NK-92 treated with Interleukin-12 subunit alpha and Interleukin-12 subunit beta, amount 100 ng/mL, for 24 hours (cell line): ENCODE measurements at regions not wholly inside any gene's neighbourhood (a gene's known extent, or its start where the extent isn't known, plus 50 kb on each side); places are given as distances from the start of the nearest gene placed in this dataset.
"Not testable (repeated sequence)": the region's sequence is repeated elsewhere in the genome, so short reads cannot be mapped to it uniquely, and the experiment has no call there.

Source experiments
- DNase-seq: peaks from one replicate; lab custom pipeline; 2025; lab: John Stamatoyannopoulos, UW

GRCh38 chr5:159593518-159594073 lies 263.3 kb upstream of the IL12B start:
- DNase-seq: no peak

- DNase-seq: not testable (repeated sequence)
Observed at GRCh38 chr5:159595561-159595960, 265.3 kb upstream of the IL12B start.

GRCh38 chr5:159601216-159601615 lies 270.9 kb upstream of the IL12B start:
- no peak for DNase-seq

GRCh38 chr5:159602434-159602833 lies 272.1 kb upstream of the IL12B start:
- DNase-seq: no peak

- DNase-seq: no peak
Observed at GRCh38 chr5:159605585-159605984, 275.3 kb upstream of the IL12B start.

GRCh38 chr5:159609359-159609758 lies 279.1 kb upstream of the IL12B start:
- no peak for DNase-seq

GRCh38 chr5:159610966-159611579 lies 280.8 kb upstream of the IL12B start:
- DNase-seq: no peak

GRCh38 chr5:159616952-159617351 lies 286.7 kb upstream of the IL12B start:
- no peak for DNase-seq

GRCh38 chr5:159619826-159620225 lies 289.5 kb upstream of the IL12B start:
- no peak for DNase-seq

GRCh38 chr5:159620853-159621540 lies 290.7 kb upstream of the IL12B start:
- no peak for DNase-seq

GRCh38 chr5:159628703-159629102 lies 287.6 kb upstream of the ADRA1B start:
- no peak for DNase-seq

- DNase-seq: no peak
Observed at GRCh38 chr5:159629158-159629557, 287.1 kb upstream of the ADRA1B start.

- DNase-seq: no peak
Observed at GRCh38 chr5:159630545-159630944, 285.7 kb upstream of the ADRA1B start.

GRCh38 chr5:159631001-159631400 lies 285.3 kb upstream of the ADRA1B start:
- no peak for DNase-seq

- no peak for DNase-seq
Observed at GRCh38 chr5:159632866-159633265, 283.4 kb upstream of the ADRA1B start.

- no peak for DNase-seq
Observed at GRCh38 chr5:159638481-159638880, 277.8 kb upstream of the ADRA1B start.

- DNase-seq: no peak
Observed at GRCh38 chr5:159638954-159639559, 277.2 kb upstream of the ADRA1B start.

- no peak for DNase-seq
Observed at GRCh38 chr5:159639590-159639989, 276.7 kb upstream of the ADRA1B start.

- DNase-seq: no peak
Observed at GRCh38 chr5:159640446-159640845, 275.8 kb upstream of the ADRA1B start.

GRCh38 chr5:159640921-159641320 lies 275.4 kb upstream of the ADRA1B start:
- DNase-seq: no peak

GRCh38 chr5:159641371-159642039 lies 274.8 kb upstream of the ADRA1B start:
- DNase-seq: no peak

GRCh38 chr5:159642379-159642778 lies 273.9 kb upstream of the ADRA1B start:
- no peak for DNase-seq

GRCh38 chr5:159644053-159644452 lies 272.2 kb upstream of the ADRA1B start:
- DNase-seq: no peak
